Heart left ventricle (tissue), 13 donors: ENCODE measurements at regions not wholly inside any gene's neighbourhood (a gene's known extent, or its start where the extent isn't known, plus 50 kb on each side); places are given as distances from the start of the nearest gene placed in this dataset.

ENCODE experiments used
- POLR2A ChIP-seq, 2 donors: fragments of 450-650 bp; IDR thresholded peaks; one replicate each; pipeline ENCODE4 v1.6.1; 2017; ENCODE audit warnings: antibody characterized with exemption in 2 of 2, mild to moderate bottlenecking in 2 of 2, moderate library complexity in 2 of 2
- TF ChIP-seq, protein P1 (sequence below), 12 donors: fragments of 200-600 bp; sonication (generic) in 4 of 12; IDR thresholded peaks; one replicate each; pipeline versions ENCODE4 v1.5.0 to v1.8.0; 2018 to 2022; ENCODE audit warnings: antibody characterized with exemption in 12 of 12, mild to moderate bottlenecking in 5 of 12
- donor health status: ischemic (EF 13 %, LVEDD 7.1; RV severe dilation, severe dysfunction).
- donor health status: DM: no; HTN: yes; CAD: no.
- donor health status: DM: no; HTN: no; CAD: no.
- donor health status: ischemic (EF 25% LVEDD 6.9; RV normal size, moderate dysfunction).
- donor health status: ischemic (EF 25% LVEDD 5.7; RV mildly dilated, moderate dysfunction).
- donor health status: ischemic (EF 35%, LVEDD 5.7; RV mildly dilated, moderate dysfunction).
- donor health status: nonischemic (EF 11% LVEDD 7.7; RV severe dilation, severe dysfunction).
- donor health status: DM: yes; HTN: yes; CAD: no.
- donor health status: PGD.
- donor health status: ischemic (EF 29% LVEDD 5.4; RV normal size, mild dysfunction).
- donor health status: nonischemic (EF 23%, LVEDD 6.1; RV moderate dilation, normal function).

- TF ChIP-seq, protein P1, sequence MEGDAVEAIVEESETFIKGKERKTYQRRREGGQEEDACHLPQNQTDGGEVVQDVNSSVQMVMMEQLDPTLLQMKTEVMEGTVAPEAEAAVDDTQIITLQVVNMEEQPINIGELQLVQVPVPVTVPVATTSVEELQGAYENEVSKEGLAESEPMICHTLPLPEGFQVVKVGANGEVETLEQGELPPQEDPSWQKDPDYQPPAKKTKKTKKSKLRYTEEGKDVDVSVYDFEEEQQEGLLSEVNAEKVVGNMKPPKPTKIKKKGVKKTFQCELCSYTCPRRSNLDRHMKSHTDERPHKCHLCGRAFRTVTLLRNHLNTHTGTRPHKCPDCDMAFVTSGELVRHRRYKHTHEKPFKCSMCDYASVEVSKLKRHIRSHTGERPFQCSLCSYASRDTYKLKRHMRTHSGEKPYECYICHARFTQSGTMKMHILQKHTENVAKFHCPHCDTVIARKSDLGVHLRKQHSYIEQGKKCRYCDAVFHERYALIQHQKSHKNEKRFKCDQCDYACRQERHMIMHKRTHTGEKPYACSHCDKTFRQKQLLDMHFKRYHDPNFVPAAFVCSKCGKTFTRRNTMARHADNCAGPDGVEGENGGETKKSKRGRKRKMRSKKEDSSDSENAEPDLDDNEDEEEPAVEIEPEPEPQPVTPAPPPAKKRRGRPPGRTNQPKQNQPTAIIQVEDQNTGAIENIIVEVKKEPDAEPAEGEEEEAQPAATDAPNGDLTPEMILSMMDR (IDR thresholded peaks at IDR 0.05): no peak
- no peak for TF ChIP-seq POLR2A (IDR thresholded peaks at IDR 0.05)
Observed at GRCh38 chr2:153299217-153299616, 179.3 kb downstream of the RPRM start.
